ENCODE measurements at regions not wholly inside any gene's neighbourhood (a gene's known extent, or its start where the extent isn't known, plus 50 kb on each side); places are given as distances from the start of the nearest gene placed in this dataset.

DNA sequence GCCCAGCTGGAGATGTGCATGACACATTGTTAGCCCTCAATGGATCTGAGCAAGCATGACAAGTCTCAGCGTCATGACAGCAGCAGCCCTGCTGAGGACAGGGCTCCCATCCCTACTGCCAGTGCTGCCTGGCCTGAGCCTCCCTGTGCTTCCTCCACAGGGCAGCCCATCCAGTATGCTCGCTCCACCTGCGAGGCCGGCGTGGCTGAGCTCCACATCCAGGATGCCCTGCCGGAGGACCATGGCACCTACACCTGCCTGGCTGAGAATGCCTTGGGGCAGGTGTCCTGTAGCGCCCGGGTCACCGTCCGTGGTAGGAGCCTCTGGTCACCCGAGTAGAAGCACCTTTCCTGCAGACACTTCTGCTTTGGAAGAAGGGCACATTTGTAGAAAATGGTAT lies 85.8 kb upstream of the OSBPL11 start:
- no peak for TF ChIP-seq EZH2 (IDR thresholded peaks at IDR 0.05; ENCODE audit: insufficient read depth, low read length)
- TF ChIP-seq, protein P1, sequence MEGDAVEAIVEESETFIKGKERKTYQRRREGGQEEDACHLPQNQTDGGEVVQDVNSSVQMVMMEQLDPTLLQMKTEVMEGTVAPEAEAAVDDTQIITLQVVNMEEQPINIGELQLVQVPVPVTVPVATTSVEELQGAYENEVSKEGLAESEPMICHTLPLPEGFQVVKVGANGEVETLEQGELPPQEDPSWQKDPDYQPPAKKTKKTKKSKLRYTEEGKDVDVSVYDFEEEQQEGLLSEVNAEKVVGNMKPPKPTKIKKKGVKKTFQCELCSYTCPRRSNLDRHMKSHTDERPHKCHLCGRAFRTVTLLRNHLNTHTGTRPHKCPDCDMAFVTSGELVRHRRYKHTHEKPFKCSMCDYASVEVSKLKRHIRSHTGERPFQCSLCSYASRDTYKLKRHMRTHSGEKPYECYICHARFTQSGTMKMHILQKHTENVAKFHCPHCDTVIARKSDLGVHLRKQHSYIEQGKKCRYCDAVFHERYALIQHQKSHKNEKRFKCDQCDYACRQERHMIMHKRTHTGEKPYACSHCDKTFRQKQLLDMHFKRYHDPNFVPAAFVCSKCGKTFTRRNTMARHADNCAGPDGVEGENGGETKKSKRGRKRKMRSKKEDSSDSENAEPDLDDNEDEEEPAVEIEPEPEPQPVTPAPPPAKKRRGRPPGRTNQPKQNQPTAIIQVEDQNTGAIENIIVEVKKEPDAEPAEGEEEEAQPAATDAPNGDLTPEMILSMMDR (IDR thresholded peaks at IDR 0.05; ENCODE audit: insufficient read depth, low read depth, low read length), result no peak

Measured in astrocyte (in vitro differentiated cells and primary cell).